Activated CD4-positive, alpha-beta T cell treated with anti-CD3 and anti-CD28 coated beads for 1 hour (primary cell): ENCODE measurements at regions not wholly inside any gene's neighbourhood (a gene's known extent, or its start where the extent isn't known, plus 50 kb on each side); places are given as distances from the start of the nearest gene placed in this dataset.
"Not testable (repeated sequence)": the region's sequence is repeated elsewhere in the genome, so short reads cannot be mapped to it uniquely, and the experiment has no call there.

ENCODE experiments used
- DNase-seq: peaks from one replicate; pipeline ENCODE4 v3.0.0-alpha.2; 2020

- no peak for DNase-seq
Observed at GRCh38 chr7:67625257-67625737, 628.7 kb downstream of the TYW1 start.

- no peak for DNase-seq
Observed at GRCh38 chr7:67631476-67631875, 634.8 kb downstream of the TYW1 start.

- DNase-seq = no peak
Observed at GRCh38 chr7:67635271-67635670, 638.6 kb downstream of the TYW1 start.

- DNase-seq = no peak
Observed at GRCh38 chr7:67636348-67637022, 639.9 kb downstream of the TYW1 start.

DNA sequence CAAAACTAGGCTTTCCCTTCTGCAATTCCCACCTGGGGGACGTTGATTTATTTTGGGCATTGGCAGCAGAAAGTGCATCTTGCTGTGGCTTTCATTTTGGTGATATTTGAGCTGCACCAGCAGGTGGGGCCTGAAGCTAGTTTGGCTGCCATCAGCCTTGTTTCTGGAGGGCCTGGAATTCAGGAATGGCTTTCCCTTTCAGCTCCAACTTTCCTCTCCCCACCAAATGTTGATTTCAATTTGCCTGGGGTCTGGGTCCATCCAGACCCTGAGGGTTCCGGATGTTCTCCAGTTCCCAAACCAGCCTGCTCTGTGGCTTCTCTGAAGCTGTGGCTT, 640.4 kb downstream of the TYW1 start:
- no peak for DNase-seq

DNA sequence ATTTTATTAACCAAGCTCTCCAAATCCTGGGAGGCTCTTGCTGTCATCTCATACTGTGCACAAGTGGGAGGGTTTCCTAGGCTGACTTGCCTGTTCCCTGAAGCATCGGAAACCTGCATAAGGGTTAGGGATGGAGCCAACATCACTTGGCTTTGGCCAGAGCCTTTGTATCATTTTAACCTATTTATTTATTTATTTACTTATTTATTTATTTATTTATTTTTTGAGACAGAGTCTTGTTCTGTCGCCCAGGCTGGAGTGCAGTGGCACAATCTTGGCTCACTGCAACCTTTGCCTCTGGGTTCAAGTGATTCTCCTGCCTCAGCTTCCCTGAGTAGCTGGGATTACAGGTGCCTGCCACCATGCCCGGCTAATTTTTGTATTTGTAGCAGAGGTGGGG, 645.9 kb downstream of the TYW1 start:
- DNase-seq = not testable (repeated sequence)

- no peak for DNase-seq
Observed at GRCh38 chr7:67644151-67644550, 647.5 kb downstream of the TYW1 start.

GRCh38 chr7:67652937-67653336, 656.3 kb downstream of the TYW1 start:
- no peak for DNase-seq

DNA sequence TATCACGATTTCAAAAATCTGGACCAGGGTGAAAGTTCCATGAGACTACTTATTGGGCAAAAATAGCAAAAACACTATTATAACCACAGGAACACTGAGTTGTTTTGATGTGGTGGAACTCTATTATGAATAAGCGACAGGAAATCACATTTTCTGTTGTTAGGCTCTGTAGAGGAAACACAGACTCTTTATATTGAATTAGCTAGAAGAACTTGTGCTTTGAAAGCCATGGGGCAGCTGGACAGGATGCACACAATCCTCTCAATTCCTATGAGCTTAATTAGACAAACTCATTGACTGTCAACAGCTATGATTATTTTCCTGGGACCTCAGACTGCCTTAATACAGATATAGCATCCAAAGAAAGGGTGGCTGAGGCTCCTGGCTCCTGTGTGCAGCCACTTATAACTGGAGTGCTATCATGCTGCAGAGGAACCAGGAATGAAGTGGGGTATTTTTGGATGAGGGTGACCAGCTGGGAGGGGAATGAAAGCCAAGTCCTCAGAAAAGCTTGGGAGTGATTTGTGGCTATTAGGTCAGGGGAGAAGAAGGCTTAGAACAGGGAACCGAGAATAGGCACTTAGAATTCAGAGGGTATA, 657.3 kb downstream of the TYW1 start:
- no peak for DNase-seq

DNA sequence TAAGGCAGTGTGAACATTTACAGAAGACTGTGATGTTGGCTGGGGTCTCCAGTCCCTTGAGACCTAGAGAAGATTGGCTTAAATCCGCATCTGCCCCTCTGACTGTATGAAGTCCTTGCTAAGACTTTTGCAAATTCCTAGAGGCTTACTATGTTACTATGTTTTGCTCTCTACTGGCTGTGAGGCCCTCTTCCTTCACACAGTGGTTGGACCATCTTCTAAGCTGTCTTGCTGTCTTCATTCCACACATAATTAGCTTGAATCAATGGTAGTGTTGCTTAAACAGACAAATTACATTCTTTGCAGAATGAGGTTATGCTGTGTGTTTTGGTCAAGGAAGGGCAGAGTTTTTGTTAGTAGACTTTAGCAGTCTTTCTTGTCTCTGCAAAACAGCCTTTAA, 658.0 kb downstream of the TYW1 start:
- DNase-seq = no peak

GRCh38 chr7:67655168-67655567, 658.5 kb downstream of the TYW1 start:
- no peak for DNase-seq

DNA sequence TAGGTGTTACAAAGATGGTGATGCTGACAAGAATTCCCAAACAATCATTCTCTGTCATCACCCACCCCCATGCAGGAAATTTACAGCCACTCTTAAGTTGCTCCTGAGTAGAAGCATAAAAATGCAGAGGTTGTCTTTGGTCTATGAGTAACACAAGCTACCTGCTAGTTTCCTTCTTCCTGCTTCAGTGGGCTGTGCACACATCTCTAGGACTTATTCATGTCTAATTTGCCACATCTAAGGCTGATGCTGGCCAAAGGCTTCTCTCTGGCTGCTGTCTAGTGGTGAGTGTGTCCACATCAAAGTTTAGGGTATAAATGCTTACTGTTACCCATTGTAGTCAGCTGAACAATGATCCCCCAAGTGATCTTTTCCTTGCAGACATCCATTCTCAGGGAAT, 662.5 kb downstream of the TYW1 start:
- DNase-seq = no peak

GRCh38 chr7:67662804-67663203, 666.2 kb downstream of the TYW1 start:
- no peak for DNase-seq

DNA sequence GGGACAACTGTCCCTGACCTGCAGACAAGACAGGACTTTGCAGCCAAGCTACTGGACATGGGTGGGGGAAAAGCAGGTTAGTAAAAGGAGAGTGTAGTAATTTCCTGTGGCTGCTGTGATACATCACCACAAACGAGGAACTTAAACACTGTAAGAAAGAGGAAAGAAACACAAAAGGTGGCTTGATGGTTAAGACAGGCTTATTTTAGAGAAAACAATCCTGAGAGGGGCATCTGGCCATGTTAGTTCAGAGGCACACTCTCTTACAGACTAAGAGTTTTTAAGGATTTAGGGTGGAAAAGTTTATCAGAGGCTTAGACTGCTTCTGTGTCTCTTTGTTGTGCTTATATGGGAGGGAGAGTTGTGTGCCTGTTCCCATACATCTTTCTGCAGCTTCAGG, 667.0 kb downstream of the TYW1 start:
- no peak for DNase-seq

DNA sequence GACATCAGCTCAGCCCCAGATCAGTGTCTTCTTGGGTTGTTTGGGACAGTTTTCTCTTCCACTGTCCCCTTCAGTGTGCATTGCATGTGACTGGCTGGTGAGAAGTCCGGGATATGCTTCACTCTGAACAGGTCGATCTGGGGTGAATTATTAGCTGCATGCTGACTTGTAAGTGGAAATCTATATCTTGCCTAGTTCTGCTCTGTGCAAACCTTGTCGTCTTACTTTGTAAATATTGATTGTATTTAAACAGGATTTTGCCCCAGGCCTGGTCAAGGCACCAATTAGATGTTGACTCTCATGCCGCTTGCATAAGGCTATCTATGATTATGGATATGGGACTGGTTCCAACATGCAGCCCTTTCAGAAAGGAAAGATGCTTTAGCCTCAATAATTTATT, 669.7 kb downstream of the TYW1 start:
- DNase-seq = not testable (repeated sequence)

DNA sequence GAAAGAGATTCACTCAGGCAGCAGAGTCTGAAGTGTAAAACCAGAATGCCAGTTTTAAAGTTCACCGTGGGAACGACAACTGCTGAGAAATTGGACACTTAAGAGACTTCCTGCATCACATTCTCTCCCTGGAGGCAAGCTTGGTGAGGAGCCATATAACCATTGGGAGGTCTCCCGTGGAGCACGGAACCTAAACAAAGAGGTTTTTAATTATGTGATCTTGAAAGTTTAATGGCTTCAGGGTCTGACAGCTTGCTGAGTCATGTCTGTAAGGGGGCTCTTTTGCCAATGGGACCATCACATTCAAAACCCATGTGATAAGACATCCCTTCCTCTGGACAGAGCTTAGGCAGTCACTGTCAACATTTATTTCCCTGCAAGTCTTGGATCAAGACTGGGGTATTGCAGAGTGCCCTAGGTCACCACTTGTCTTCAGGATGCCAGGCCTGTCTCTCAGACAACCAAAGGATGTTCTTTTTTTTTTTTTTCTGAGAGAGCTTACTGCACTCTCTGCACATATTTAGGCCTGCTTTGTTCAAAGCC, 674.4 kb downstream of the TYW1 start:
- no peak for DNase-seq

- no peak for DNase-seq
Observed at GRCh38 chr7:67673861-67674260, 677.2 kb downstream of the TYW1 start.

- DNase-seq = not testable (repeated sequence)
Observed at GRCh38 chr7:67674862-67675261, 678.2 kb downstream of the TYW1 start.

GRCh38 chr7:67675971-67676370, 679.3 kb downstream of the TYW1 start:
- DNase-seq = no peak

GRCh38 chr7:67678419-67678818, 681.8 kb downstream of the TYW1 start:
- no peak for DNase-seq

GRCh38 chr7:67683628-67684027, 687.0 kb downstream of the TYW1 start:
- no peak for DNase-seq

GRCh38 chr7:67690700-67691099, 694.1 kb downstream of the TYW1 start:
- DNase-seq = no peak

- no peak for DNase-seq
Observed at GRCh38 chr7:67692425-67692824, 695.8 kb downstream of the TYW1 start.

- no peak for DNase-seq
Observed at GRCh38 chr7:67696124-67696523, 699.5 kb downstream of the TYW1 start.

DNA sequence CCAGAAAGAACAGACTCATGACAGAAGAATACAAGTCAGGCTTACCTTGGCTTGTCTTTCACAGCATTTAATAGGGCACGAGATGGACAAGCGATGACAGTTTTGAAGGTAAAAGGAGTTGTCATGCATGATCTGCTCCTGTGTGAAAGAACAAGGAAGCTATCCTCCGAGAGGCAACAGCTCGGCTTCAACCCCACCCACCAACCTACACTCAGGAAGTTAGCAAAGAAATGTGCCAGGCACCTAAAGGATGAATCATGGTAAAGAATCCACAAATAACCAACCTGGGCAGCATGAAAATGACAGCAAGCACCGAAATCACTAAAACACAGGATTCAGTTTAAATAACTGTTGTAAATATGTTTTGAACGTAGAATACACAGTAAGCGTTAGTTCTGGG, 700.2 kb downstream of the TYW1 start:
- no peak for DNase-seq
